DND-41 (cell line): ENCODE measurements at regions not wholly inside any gene's neighbourhood (a gene's known extent, or its start where the extent isn't known, plus 50 kb on each side); places are given as distances from the start of the nearest gene placed in this dataset.

Source experiments
- ATAC-seq: fragments of 200-7000 bp; cut with Tn5 transposase; 3 replicates; pipeline ENCODE4 v1.9.1; 2021; ENCODE audit warnings: low read depth; ENCODE audit not compliant: insufficient read depth
- DNase-seq: peaks from one replicate; pipeline ENCODE4 v3.0.0-alpha.2; 2020
- H2AFZ ChIP-seq: 2 replicates; pipeline ENCODE4 v1.6.0; 2012; ENCODE audit warnings: low read depth, low read length
- H3K27ac ChIP-seq: 2 replicates; pipeline ENCODE4 v1.5.1; 2012; ENCODE audit warnings: low read length, inconsistent platforms
- H3K27me3 ChIP-seq: fragments of 200-600 bp; sonication (generic); 2 replicates; pipeline ENCODE4 v1.6.0; 2012; ENCODE audit warnings: low read length, mild to moderate bottlenecking, inconsistent platforms; ENCODE audit not compliant: insufficient read depth, poor library complexity
- H3K36me3 ChIP-seq: 2 replicates; pipeline ENCODE4 v1.5.1; 2012; ENCODE audit warnings: low read length, inconsistent platforms; ENCODE audit not compliant: insufficient read depth
- H3K4me1 ChIP-seq: 2 replicates; pipeline ENCODE4 v1.5.1; 2012; ENCODE audit warnings: mild to moderate bottlenecking, low read length; ENCODE audit not compliant: insufficient read depth
- H3K4me2 ChIP-seq: 2 replicates; pipeline ENCODE4 v1.6.0; 2012; ENCODE audit warnings: mild to moderate bottlenecking, moderate library complexity, low read length, inconsistent platforms; ENCODE audit not compliant: insufficient read depth
- H3K4me3 ChIP-seq, 2 experiments: fragments of 200-600 bp in 1 of 2; shearing (Covaris generic) in 1 of 2; 2 replicates each; pipeline ENCODE4 v1.5.1; 2012 to 2016; ENCODE audit warnings: inconsistent platforms in 2 of 2, low read length in 2 of 2, mild to moderate bottlenecking in 2 of 2, low read depth in 1 of 2, moderate library complexity in 1 of 2
- H3K79me2 ChIP-seq: 2 replicates; pipeline ENCODE4 v1.6.0; 2012; ENCODE audit warnings: low read length, inconsistent platforms; ENCODE audit not compliant: insufficient read depth
- H3K9ac ChIP-seq: 2 replicates; pipeline ENCODE4 v1.6.0; 2012; ENCODE audit warnings: low read depth, mild to moderate bottlenecking, inconsistent platforms, low read length, moderate library complexity
- H3K9me3 ChIP-seq: 2 replicates; pipeline ENCODE4 v1.5.1; 2012; ENCODE audit warnings: low read length, moderate library complexity, mild to moderate bottlenecking, inconsistent platforms; ENCODE audit not compliant: insufficient read depth, severe bottlenecking
- H4K20me1 ChIP-seq: 2 replicates; pipeline ENCODE4 v1.6.0; 2012; ENCODE audit warnings: low read length; ENCODE audit not compliant: insufficient read depth
- EZH2 ChIP-seq: IDR thresholded peaks from 3 replicates; pipeline ENCODE4 v1.6.1; 2012; ENCODE audit warnings: borderline replicate concordance, low read depth, mild to moderate bottlenecking, moderate library complexity, low read length, inconsistent platforms; ENCODE audit not compliant: severe bottlenecking
- TF ChIP-seq, protein P1 (sequence below): IDR thresholded peaks from 2 replicates; pipeline ENCODE4 v1.5.1; 2012; ENCODE audit warnings: borderline replicate concordance, low read length, moderate library complexity, mild to moderate bottlenecking; ENCODE audit not compliant: poor library complexity, severe bottlenecking; ENCODE audit errors: extremely low read depth

DNA sequence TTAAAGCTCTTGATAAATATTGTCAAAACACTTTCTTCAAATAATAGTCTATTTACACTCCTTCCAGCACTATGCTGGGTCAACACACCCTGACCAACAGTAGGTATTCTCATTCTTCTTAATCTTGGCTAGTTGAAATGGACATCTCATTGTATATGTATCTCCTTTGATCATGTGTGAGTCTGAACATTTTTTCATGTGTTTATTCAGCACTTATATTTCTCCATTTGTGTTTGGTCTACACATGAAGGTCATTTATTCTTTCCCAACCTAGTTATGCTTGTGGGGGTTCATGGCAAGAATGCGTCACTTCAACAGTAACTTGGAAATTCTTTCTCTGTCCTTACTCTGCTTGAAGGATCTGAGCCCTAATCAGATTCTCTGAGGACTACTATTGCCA is 133.1 kb upstream of the ARID2 start:
- H3K4me2 ChIP-seq: no peak overlapping the region
- no peaks in the 10 kb centered on the region for H3K27me3 ChIP-seq

DNA sequence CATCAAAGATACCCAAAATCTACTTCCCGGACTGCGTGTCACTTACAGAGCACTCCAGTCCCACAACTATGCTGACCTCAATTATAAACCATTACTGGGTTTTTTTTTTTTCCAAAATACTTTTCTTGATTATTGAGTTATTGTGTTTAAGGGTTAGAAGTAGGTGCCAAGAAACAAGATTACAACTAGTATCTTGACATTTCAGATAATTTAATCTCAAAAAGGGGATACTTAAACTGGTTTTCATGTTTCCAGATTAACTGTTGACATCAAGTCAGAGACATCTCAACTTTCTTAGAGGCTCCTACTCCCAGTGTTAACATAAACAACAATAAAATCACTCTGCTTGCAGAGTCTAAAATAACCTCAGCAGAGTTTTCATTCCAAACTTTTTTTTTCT is 131.2 kb upstream of the ARID2 start:
- no peak overlapping the region for H3K4me3 ChIP-seq
- H4K20me1 ChIP-seq: no peaks in the 10 kb centered on the region
- H3K36me3 ChIP-seq: no peaks in the 10 kb centered on the region
- H3K27me3 ChIP-seq: no peaks in the 10 kb centered on the region
- no peak overlapping the region for H3K4me2 ChIP-seq
- H3K9me3 ChIP-seq: no peaks in the 10 kb centered on the region
- no peak overlapping the region for H3K9ac ChIP-seq
- no peak for DNase-seq
- H2AFZ ChIP-seq: no peak overlapping the region
- H3K27ac ChIP-seq: no peak overlapping the region
- ATAC-seq: no peak
- H3K4me1 ChIP-seq: no peaks in the 10 kb centered on the region
- TF ChIP-seq, protein P1, sequence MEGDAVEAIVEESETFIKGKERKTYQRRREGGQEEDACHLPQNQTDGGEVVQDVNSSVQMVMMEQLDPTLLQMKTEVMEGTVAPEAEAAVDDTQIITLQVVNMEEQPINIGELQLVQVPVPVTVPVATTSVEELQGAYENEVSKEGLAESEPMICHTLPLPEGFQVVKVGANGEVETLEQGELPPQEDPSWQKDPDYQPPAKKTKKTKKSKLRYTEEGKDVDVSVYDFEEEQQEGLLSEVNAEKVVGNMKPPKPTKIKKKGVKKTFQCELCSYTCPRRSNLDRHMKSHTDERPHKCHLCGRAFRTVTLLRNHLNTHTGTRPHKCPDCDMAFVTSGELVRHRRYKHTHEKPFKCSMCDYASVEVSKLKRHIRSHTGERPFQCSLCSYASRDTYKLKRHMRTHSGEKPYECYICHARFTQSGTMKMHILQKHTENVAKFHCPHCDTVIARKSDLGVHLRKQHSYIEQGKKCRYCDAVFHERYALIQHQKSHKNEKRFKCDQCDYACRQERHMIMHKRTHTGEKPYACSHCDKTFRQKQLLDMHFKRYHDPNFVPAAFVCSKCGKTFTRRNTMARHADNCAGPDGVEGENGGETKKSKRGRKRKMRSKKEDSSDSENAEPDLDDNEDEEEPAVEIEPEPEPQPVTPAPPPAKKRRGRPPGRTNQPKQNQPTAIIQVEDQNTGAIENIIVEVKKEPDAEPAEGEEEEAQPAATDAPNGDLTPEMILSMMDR: no peak
- no peak for TF ChIP-seq EZH2
- H3K79me2 ChIP-seq: no peaks in the 10 kb centered on the region

More for the DNA sequence above, 133.1 kb upstream of the ARID2 start:
- Histone ChIP-seq H3K27ac (no peak overlapping the region), H3K4me3 (no peak overlapping the region), H3K9me3 (no peaks in the 10 kb centered on the region), H4K20me1 (no peaks in the 10 kb centered on the region), H3K4me1 (no peaks in the 10 kb centered on the region), H3K36me3 (no peaks in the 10 kb centered on the region), H3K79me2 (no peaks in the 10 kb centered on the region), H3K9ac (no peak overlapping the region), H2AFZ (no peak overlapping the region)
- no peak for DNase-seq
- no peak for TF ChIP-seq EZH2
- TF ChIP-seq, protein P1: no peak
- no peak for ATAC-seq

DNA sequence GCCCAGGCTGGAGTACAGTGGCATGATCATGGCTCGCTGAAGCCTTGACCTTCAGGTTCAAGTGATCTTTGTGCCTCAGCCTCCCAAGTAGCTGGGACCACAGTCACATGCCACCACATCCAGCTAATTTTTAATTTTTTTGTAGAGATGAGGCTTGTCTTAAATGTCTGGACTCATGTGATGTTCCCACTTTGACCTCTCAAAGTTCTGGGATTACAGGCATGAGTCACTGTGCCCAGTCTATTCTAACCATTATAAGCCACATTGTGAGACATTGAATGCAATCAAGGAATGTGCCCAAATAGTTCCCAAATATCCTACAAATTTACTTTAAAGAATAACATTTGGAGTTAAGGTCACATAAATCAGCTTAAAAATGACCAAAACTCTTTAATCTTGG is 130.7 kb upstream of the ARID2 start:
- H3K79me2 ChIP-seq: no peaks in the 10 kb centered on the region
- no peak overlapping the region for H3K9ac ChIP-seq
- H4K20me1 ChIP-seq: no peaks in the 10 kb centered on the region
- no peak overlapping the region for H3K27ac ChIP-seq
- no peaks in the 10 kb centered on the region for H3K36me3 ChIP-seq
- no peaks in the 10 kb centered on the region for H3K9me3 ChIP-seq
- H3K4me1 ChIP-seq: no peaks in the 10 kb centered on the region
- no peak for ATAC-seq
- TF ChIP-seq, protein P1: no peak
- TF ChIP-seq EZH2: no peak
- H3K4me3 ChIP-seq: no peak overlapping the region
- H3K27me3 ChIP-seq: no peaks in the 10 kb centered on the region
- H2AFZ ChIP-seq: no peak overlapping the region
- DNase-seq: no peak
- no peak overlapping the region for H3K4me2 ChIP-seq

DNA sequence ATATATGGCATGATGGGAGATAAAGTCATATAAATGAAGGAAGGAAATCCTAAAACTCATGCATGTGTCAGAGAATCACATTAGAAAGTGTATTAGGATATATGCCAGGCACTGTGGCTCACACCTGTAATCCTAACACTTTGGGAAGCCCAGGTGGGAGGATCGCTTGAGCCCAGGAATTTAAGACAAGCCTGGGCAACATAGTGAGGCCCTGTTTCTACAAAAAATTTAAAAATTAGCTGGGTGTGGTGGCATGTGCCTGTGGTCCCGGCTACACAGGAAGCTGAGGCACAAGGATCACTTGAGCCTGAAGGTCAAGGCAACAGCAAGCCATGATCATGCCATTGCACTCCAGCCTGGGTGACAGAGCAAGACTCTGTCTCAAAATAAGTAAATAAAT is 130.3 kb upstream of the ARID2 start:
- Histone ChIP-seq H3K9me3 (no peaks in the 10 kb centered on the region), H3K27ac (no peak overlapping the region), H3K4me1 (no peaks in the 10 kb centered on the region), H3K36me3 (no peaks in the 10 kb centered on the region), H3K9ac (no peak overlapping the region), H3K79me2 (no peaks in the 10 kb centered on the region), H3K27me3 (no peaks in the 10 kb centered on the region), H3K4me3 (no peak overlapping the region), H4K20me1 (no peaks in the 10 kb centered on the region), H2AFZ (no peak overlapping the region), H3K4me2 (no peak overlapping the region)
- TF ChIP-seq EZH2: no peak
- TF ChIP-seq, protein P1: no peak
- ATAC-seq (no peak), DNase-seq (no peak)
